GM19238 (cell line): ENCODE measurements at regions not wholly inside any gene's neighbourhood (a gene's known extent, or its start where the extent isn't known, plus 50 kb on each side); places are given as distances from the start of the nearest gene placed in this dataset.

Source experiments
- DNase-seq: peaks from one replicate; pipeline ENCODE4 v3.0.0; 2011; ENCODE audit warnings: low spot score; ENCODE audit not compliant: insufficient read length

DNA sequence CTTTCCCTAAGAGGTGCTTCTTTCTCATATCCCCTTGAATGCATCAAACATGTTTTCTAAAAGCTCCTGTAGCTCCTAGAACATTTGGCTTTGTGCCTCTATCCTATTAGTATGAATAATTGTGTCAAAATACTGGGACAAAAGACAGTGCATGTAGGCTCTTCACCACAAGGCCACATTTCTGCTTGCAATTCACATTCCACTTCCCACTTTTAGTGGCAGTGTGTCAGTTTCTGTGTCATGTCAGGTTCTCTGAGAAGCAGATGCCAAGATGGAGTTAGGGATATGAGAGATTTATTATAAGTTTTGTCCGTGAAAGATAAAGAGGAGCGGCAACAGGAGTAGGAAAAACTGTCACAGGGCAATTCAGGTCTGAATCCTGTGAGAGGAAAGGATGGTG lies 61.3 kb upstream of the GPRIN3 start:
- no peak for DNase-seq

DNA sequence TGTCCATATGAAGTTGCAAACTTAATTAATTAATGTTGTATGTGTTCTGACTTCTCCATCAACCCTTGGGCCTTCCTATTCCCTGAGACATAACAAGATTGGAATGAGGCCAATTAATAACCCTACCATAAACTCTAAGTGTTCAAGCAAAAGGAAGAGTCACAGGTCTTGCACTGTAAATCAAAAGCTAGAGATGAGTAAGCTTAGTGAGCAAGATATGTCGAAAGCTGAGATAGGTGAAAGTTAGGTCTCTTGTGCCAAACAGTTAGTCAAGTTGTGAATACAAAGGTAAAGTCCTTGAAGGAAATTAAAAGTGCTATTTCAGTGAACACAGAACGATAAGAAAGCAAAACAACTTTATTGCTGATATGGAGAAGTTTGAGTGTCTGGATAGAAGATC lies 58.2 kb upstream of the GPRIN3 start:
- DNase-seq = no peak

DNA sequence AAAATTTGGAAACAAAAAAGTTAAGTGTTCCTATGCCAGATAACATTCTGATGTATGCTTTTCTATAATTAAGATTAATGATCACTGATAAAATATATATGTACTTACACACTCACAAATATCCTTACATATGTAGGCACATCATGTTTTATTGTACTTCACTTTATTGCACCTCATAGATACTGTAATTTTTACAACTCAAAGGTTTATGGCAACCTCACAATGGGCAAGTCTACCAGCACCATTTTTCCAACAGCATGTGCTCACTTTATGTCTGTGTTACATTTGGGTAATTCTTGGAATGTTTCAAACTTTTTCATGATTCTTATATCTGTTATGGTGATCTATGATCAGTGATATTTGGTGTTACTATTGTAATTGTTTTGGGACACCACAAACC lies 57.8 kb upstream of the GPRIN3 start:
- no peak for DNase-seq

DNA sequence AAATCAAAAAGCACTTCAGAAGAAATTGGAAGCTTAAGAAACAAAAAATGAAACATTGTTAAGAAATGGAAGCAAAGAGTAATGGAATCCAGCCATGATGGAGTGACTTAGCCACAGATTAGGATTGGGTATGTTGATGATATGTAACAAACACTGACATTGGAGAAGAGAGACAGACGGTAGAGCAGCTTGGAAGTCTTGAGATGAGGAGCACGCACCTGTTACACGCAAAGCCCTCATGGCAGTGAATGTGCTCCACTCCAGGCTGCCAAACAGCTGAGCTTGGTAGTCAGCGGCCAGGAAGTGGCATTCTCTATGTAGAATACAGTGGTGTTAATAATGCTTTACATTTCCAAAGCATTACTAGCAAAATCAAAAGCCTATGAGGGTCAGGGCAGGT lies 56.9 kb upstream of the GPRIN3 start:
- no peak for DNase-seq

DNA sequence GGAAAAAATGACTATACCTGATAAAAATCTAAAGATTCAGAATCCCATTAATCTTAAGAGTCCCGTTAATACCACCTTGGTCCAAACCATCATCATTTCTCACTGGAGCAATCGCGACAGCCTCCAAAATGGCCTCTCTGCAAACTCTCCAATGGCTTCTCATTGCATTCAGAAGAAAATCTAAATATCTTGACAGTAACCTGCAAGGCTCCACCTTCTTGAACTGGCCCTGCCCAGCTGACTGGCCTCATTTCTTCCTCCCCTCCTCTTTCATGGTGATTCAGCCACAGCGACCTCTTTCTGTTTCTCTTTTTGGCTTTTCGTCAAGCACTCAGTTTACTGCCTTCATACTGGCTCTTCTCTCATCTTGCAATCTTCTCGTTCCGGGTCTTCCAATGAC lies 56.2 kb upstream of the GPRIN3 start:
- DNase-seq = no peak

DNA sequence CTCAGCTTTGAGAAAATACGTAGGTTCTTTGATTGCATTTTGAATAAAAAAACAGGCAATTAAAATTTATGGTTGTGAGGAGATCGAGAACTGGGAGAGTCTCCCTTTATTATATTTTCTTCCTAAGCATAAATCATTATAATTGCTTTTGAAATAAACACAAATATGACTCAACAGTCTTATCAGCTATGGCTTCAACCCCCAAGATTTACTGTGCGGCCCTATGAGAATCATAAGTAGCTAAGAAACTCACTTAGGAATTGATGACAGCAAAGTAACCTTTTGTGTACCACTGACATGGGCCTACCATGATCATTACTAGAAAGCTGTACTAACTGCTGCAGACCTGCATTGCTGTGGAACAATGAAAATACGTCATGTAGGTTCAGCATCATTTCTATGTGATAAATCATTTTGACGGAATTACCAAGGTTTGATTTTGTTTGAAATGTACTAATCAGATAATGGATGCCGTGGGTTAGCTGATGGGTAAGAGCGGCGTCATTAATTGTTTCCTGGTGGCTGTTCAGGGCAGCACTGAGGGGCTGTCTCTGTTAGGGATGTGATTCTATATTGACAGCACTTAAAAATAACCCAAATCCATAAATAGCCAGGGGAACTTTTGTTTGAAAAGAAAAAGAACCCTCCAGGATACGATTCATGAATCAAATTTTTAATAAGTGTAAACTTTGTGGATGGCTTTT lies 51.5 kb upstream of the GPRIN3 start:
- DNase-seq = no peak

DNA sequence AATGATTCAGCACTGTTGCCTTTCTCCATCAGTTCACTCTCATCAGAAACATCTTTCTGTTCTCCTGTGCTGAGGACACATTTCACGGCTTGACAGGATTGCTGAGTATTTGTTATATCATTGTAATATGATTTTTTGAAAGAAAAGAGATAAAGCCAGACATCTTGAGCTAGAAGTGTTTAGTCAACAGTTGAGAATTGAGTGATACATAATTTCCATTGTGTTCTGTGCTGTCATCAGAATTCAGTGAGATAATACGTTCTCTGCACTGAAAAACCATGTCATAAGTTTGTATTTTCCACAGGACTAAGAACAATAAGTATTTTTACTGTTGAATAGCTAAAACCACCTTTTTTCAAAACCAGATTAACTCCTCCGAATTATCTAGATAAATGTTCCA lies 50.2 kb upstream of the GPRIN3 start:
- DNase-seq = no peak
